ENCODE measurements at regions not wholly inside any gene's neighbourhood (a gene's known extent, or its start where the extent isn't known, plus 50 kb on each side); places are given as distances from the start of the nearest gene placed in this dataset.

DNA sequence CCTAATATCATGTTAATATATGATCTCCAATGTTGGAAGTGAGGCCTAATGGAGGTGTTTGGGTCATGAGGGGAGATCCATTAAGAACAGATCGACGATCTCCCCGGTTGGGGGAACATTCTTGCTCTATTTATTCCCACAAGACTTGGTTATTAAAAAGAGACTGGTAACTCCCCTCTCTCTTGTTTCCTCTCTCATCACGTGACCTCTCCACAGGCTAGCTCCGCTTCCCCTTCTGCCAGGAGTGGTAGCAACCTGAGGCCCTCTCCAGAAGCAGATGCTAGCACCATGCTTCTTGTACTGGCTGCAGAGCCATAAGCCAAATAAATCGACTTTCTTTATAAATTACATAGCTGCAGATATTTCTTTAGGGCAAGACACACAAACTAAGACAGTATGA, 794.4 kb downstream of the MTRR start:
- intact Hi-C loops (cut with micrococcal nuclease): no loop called here
- DNase-seq (no peak), ATAC-seq (no peak)
- Histone ChIP-seq H3K27ac (ENCODE audit: low read depth, low read length) (no peak overlapping the region), H3K36me3 (ENCODE audit: control insufficient read depth in 2 of 3, insufficient read depth in 3 of 3, low read length in 3 of 3) (no peaks in the 10 kb centered on the region), H3K27me3 (ENCODE audit: control insufficient read depth in 2 of 2, insufficient read depth in 2 of 2, low read length in 2 of 2) (no peaks in the 10 kb centered on the region), H3K4me3 (ENCODE audit: low read length) (no peak overlapping the region), H3K4me1 (ENCODE audit: control insufficient read depth in 2 of 2, insufficient read depth in 2 of 2, low read length in 2 of 2) (no peaks in the 10 kb centered on the region), H3K9me3 (ENCODE audit: control insufficient read depth in 2 of 3, low read length in 3 of 3) (no peaks in the 10 kb centered on the region)
- ChIA-PET CTCF (no interaction called here), POLR2A (no interaction called here)
- peaks cover 0 to 5% (median 0%) of the 10 kb centered on the region in 5 donors for H3K27me3 Mint-ChIP-seq
- H3K36me3 Mint-ChIP-seq: no peaks in the 10 kb centered on the region
- no peaks in the 10 kb centered on the region for H3K4me1 Mint-ChIP-seq
- H3K9me3 Mint-ChIP-seq: peaks cover 0 to 5% (median 0%) of the 10 kb centered on the region in 11 donors
- H3K27ac Mint-ChIP-seq: no peak overlapping the region
- H3K4me3 Mint-ChIP-seq: no peak overlapping the region

GRCh38 chr5:8675182-8675581, 806.2 kb downstream of the MTRR start:
- ATAC-seq: no peak
- Mint-ChIP-seq H3K4me3 (no peak overlapping the region), H3K4me1 (no peaks in the 10 kb centered on the region), H3K27ac (no peak overlapping the region), H3K9me3 (peaks cover 0 to 12% (median 2%) of the 10 kb centered on the region in 11 donors), H3K36me3 (no peaks in the 10 kb centered on the region), H3K27me3 (no peaks in the 10 kb centered on the region)
- ChIA-PET POLR2A (no interaction called here), CTCF (no interaction called here)
- no peaks in the 10 kb centered on the region for H3K27me3 ChIP-seq (ENCODE audit: control insufficient read depth in 2 of 2, insufficient read depth in 2 of 2, low read length in 2 of 2)
- intact Hi-C loops (cut with micrococcal nuclease): no loop called here
- no peak overlapping the region for H3K27ac ChIP-seq (ENCODE audit: low read depth, low read length)
- no peak overlapping the region for H3K4me3 ChIP-seq (ENCODE audit: low read length)
- no peaks in the 10 kb centered on the region for H3K4me1 ChIP-seq (ENCODE audit: control insufficient read depth in 2 of 2, insufficient read depth in 2 of 2, low read length in 2 of 2)
- no peaks in the 10 kb centered on the region for H3K36me3 ChIP-seq (ENCODE audit: control insufficient read depth in 2 of 3, insufficient read depth in 3 of 3, low read length in 3 of 3)
- no peaks in the 10 kb centered on the region for H3K9me3 ChIP-seq (ENCODE audit: control insufficient read depth in 2 of 3, low read length in 3 of 3)
- DNase-seq: no peak

- CTCF ChIA-PET: no interaction called here
- Mint-ChIP-seq H3K27me3 (no peaks in the 10 kb centered on the region), H3K4me1 (no peaks in the 10 kb centered on the region), H3K4me3 (no peak overlapping the region), H3K36me3 (no peaks in the 10 kb centered on the region), H3K9me3 (peaks cover 0 to 12% (median 2%) of the 10 kb centered on the region in 11 donors), H3K27ac (no peak overlapping the region)
- H3K27me3 ChIP-seq (ENCODE audit: control insufficient read depth in 2 of 2, insufficient read depth in 2 of 2, low read length in 2 of 2): no peaks in the 10 kb centered on the region
- no peak overlapping the region for H3K27ac ChIP-seq (ENCODE audit: low read depth, low read length)
- intact Hi-C loops (cut with micrococcal nuclease): no loop called here
- no peaks in the 10 kb centered on the region for H3K9me3 ChIP-seq (ENCODE audit: control insufficient read depth in 2 of 3, low read length in 3 of 3)
- no peak overlapping the region for H3K4me3 ChIP-seq (ENCODE audit: low read length)
- ATAC-seq: no peak
- no peaks in the 10 kb centered on the region for H3K36me3 ChIP-seq (ENCODE audit: control insufficient read depth in 2 of 3, insufficient read depth in 3 of 3, low read length in 3 of 3)
- POLR2A ChIA-PET: no interaction called here
- DNase-seq: no peak
- no peaks in the 10 kb centered on the region for H3K4me1 ChIP-seq (ENCODE audit: control insufficient read depth in 2 of 2, insufficient read depth in 2 of 2, low read length in 2 of 2)
These were observed 807.7 kb downstream of the MTRR start for GRCh38 chr5:8676695-8677094.

GRCh38 chr5:8682381-8682780, 813.4 kb downstream of the MTRR start:
- Histone ChIP-seq H3K4me1 (ENCODE audit: control insufficient read depth in 2 of 2, insufficient read depth in 2 of 2, low read length in 2 of 2) (no peaks in the 10 kb centered on the region), H3K9me3 (ENCODE audit: control insufficient read depth in 2 of 3, low read length in 3 of 3) (no peaks in the 10 kb centered on the region), H3K27me3 (ENCODE audit: control insufficient read depth in 2 of 2, insufficient read depth in 2 of 2, low read length in 2 of 2) (no peaks in the 10 kb centered on the region), H3K36me3 (ENCODE audit: control insufficient read depth in 2 of 3, insufficient read depth in 3 of 3, low read length in 3 of 3) (no peaks in the 10 kb centered on the region), H3K4me3 (ENCODE audit: low read length) (no peak overlapping the region), H3K27ac (ENCODE audit: low read depth, low read length) (no peak overlapping the region)
- Mint-ChIP-seq H3K9me3 (peaks cover 0 to 16% (median 3%) of the 10 kb centered on the region in 11 donors), H3K27me3 (no peaks in the 10 kb centered on the region), H3K4me1 (no peaks in the 10 kb centered on the region), H3K4me3 (no peak overlapping the region), H3K27ac (no peak overlapping the region), H3K36me3 (no peaks in the 10 kb centered on the region)
- ChIA-PET POLR2A (no interaction called here), CTCF (no interaction called here)
- intact Hi-C loops (cut with micrococcal nuclease): no loop called here
- DNase-seq (no peak), ATAC-seq (no peak)

- CTCF ChIA-PET: no interaction called here
- Histone ChIP-seq H3K9me3 (ENCODE audit: control insufficient read depth in 2 of 3, low read length in 3 of 3) (peaks cover 0 to under 1% (median 0%) of the 10 kb centered on the region in 3 experiments), H3K27me3 (ENCODE audit: control insufficient read depth in 2 of 2, insufficient read depth in 2 of 2, low read length in 2 of 2) (no peaks in the 10 kb centered on the region), H3K36me3 (ENCODE audit: control insufficient read depth in 2 of 3, insufficient read depth in 3 of 3, low read length in 3 of 3) (no peaks in the 10 kb centered on the region), H3K4me1 (ENCODE audit: control insufficient read depth in 2 of 2, insufficient read depth in 2 of 2, low read length in 2 of 2) (no peaks in the 10 kb centered on the region), H3K27ac (ENCODE audit: low read depth, low read length) (no peak overlapping the region), H3K4me3 (ENCODE audit: low read length) (no peak overlapping the region)
- Mint-ChIP-seq H3K9me3 (peaks cover 0 to 6% (median under 1%) of the 10 kb centered on the region in 11 donors), H3K27ac (no peak overlapping the region), H3K27me3 (no peaks in the 10 kb centered on the region), H3K4me3 (no peak overlapping the region), H3K4me1 (no peaks in the 10 kb centered on the region), H3K36me3 (no peaks in the 10 kb centered on the region)
- DNase-seq: no peak
- intact Hi-C loops (cut with micrococcal nuclease): no loop called here
- ATAC-seq: no peak
- POLR2A ChIA-PET: no interaction called here
These were observed 814.5 kb downstream of the MTRR start for GRCh38 chr5:8683496-8683895.

GRCh38 chr5:8685704-8686103, 816.8 kb downstream of the MTRR start:
- intact Hi-C loops (cut with micrococcal nuclease): no loop called here
- CTCF ChIA-PET: no interaction called here
- Histone ChIP-seq H3K27me3 (ENCODE audit: control insufficient read depth in 2 of 2, insufficient read depth in 2 of 2, low read length in 2 of 2) (no peaks in the 10 kb centered on the region), H3K9me3 (ENCODE audit: control insufficient read depth in 2 of 3, low read length in 3 of 3) (peaks cover 0 to 6% (median 0%) of the 10 kb centered on the region in 3 experiments), H3K36me3 (ENCODE audit: control insufficient read depth in 2 of 3, insufficient read depth in 3 of 3, low read length in 3 of 3) (no peaks in the 10 kb centered on the region), H3K4me3 (ENCODE audit: low read length) (no peak overlapping the region), H3K4me1 (ENCODE audit: control insufficient read depth in 2 of 2, insufficient read depth in 2 of 2, low read length in 2 of 2) (no peaks in the 10 kb centered on the region), H3K27ac (ENCODE audit: low read depth, low read length) (no peak overlapping the region)
- Mint-ChIP-seq H3K4me3 (no peak overlapping the region), H3K9me3 (peaks cover 0 to 7% (median 0%) of the 10 kb centered on the region in 11 donors), H3K27me3 (no peaks in the 10 kb centered on the region), H3K36me3 (no peaks in the 10 kb centered on the region), H3K4me1 (no peaks in the 10 kb centered on the region), H3K27ac (no peak overlapping the region)
- POLR2A ChIA-PET: no interaction called here
- ATAC-seq (no peak), DNase-seq (no peak)

DNA sequence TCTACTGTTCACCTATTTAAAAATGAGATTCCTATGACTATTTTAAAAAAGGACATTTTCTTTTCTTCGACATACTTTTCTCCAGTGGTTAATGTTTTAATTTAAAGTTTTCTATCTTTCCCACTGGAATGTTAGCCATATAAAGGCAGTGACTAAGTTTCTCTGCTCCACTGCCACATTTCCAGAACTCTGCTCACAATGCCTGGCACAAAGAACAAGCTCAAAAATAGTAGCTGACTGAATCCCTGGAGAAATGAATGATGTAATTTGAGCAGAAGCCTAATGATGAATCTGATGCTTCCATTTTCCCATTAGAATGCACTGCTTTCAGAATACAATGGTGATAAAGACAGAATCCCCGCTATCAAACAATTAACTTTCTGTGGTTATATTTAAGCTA, 817.8 kb downstream of the MTRR start:
- Mint-ChIP-seq H3K4me1 (no peaks in the 10 kb centered on the region), H3K9me3 (peaks cover 0 to 6% (median 0%) of the 10 kb centered on the region in 11 donors), H3K27me3 (no peaks in the 10 kb centered on the region), H3K36me3 (no peaks in the 10 kb centered on the region), H3K27ac (no peak overlapping the region), H3K4me3 (no peak overlapping the region)
- H3K9me3 ChIP-seq (ENCODE audit: control insufficient read depth in 2 of 3, low read length in 3 of 3): peaks cover 0 to 6% (median 0%) of the 10 kb centered on the region in 3 experiments
- POLR2A ChIA-PET: no interaction called here
- CTCF ChIA-PET: no interaction called here
- no peaks in the 10 kb centered on the region for H3K4me1 ChIP-seq (ENCODE audit: control insufficient read depth in 2 of 2, insufficient read depth in 2 of 2, low read length in 2 of 2)
- no peaks in the 10 kb centered on the region for H3K36me3 ChIP-seq (ENCODE audit: control insufficient read depth in 2 of 3, insufficient read depth in 3 of 3, low read length in 3 of 3)
- DNase-seq (no peak), ATAC-seq (no peak)
- no peak overlapping the region for H3K4me3 ChIP-seq (ENCODE audit: low read length)
- intact Hi-C loops (cut with micrococcal nuclease): no loop called here
- no peaks in the 10 kb centered on the region for H3K27me3 ChIP-seq (ENCODE audit: control insufficient read depth in 2 of 2, insufficient read depth in 2 of 2, low read length in 2 of 2)
- no peak overlapping the region for H3K27ac ChIP-seq (ENCODE audit: low read depth, low read length)
